ENCODE measurements at regions not wholly inside any gene's neighbourhood (a gene's known extent, or its start where the extent isn't known, plus 50 kb on each side); places are given as distances from the start of the nearest gene placed in this dataset.

GRCh38 chr15:35705884-35706585 lies 160.1 kb upstream of the DPH6 start:
- Histone ChIP-seq H3K9me3 (no peaks in the 10 kb centered on the region), H3K4me3 (ENCODE audit: low read depth, low read length) (no peak overlapping the region), H3K4me1 (peaks cover 48% of the 10 kb centered on the region), H3K27me3 (replicated peaks; ENCODE audit: control insufficient read depth, insufficient read depth, low read length) (no peaks in the 10 kb centered on the region), H3K36me3 (ENCODE audit: control insufficient read depth, insufficient read depth, low read length) (no peaks in the 10 kb centered on the region)
- no peak overlapping the region for H3K4me3 Mint-ChIP-seq (ENCODE audit: unreplicated experiment)
- ChIA-PET POLR2A (no interaction called here), CTCF (interaction anchor here (1.1 kb wide), 1 partner anchor 46 kb away, joined by 4 read pairs; no protein-coding TSS in a partner anchor)
- H3K27me3 Mint-ChIP-seq (ENCODE audit: insufficient read depth, unreplicated experiment), result no peaks in the 10 kb centered on the region
- no peaks in the 10 kb centered on the region for H3K9me3 Mint-ChIP-seq (ENCODE audit: unreplicated experiment)
- TF ChIP-seq, protein P1, sequence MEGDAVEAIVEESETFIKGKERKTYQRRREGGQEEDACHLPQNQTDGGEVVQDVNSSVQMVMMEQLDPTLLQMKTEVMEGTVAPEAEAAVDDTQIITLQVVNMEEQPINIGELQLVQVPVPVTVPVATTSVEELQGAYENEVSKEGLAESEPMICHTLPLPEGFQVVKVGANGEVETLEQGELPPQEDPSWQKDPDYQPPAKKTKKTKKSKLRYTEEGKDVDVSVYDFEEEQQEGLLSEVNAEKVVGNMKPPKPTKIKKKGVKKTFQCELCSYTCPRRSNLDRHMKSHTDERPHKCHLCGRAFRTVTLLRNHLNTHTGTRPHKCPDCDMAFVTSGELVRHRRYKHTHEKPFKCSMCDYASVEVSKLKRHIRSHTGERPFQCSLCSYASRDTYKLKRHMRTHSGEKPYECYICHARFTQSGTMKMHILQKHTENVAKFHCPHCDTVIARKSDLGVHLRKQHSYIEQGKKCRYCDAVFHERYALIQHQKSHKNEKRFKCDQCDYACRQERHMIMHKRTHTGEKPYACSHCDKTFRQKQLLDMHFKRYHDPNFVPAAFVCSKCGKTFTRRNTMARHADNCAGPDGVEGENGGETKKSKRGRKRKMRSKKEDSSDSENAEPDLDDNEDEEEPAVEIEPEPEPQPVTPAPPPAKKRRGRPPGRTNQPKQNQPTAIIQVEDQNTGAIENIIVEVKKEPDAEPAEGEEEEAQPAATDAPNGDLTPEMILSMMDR (IDR thresholded peaks at IDR 0.05; ENCODE audit: insufficient read depth in 1 of 2, low read depth in 1 of 2, low read length in 1 of 2, severe bottlenecking in 1 of 2, unreplicated experiment in 1 of 2), result no peak
- no TSS peak for BruUV-seq (replicated peaks)
- H3K27ac Mint-ChIP-seq (ENCODE audit: unreplicated experiment), result peak overlapping the region; percentile 62
- intact Hi-C loops (cut with micrococcal nuclease; ENCODE audit: unreplicated experiment), result no loop called here
- H3K36me3 Mint-ChIP-seq (ENCODE audit: insufficient read depth, unreplicated experiment), result no peaks in the 10 kb centered on the region
- no peak for DNase-seq
- peaks cover 26% of the 10 kb centered on the region for H3K4me1 Mint-ChIP-seq (ENCODE audit: low read depth, unreplicated experiment)

DNA sequence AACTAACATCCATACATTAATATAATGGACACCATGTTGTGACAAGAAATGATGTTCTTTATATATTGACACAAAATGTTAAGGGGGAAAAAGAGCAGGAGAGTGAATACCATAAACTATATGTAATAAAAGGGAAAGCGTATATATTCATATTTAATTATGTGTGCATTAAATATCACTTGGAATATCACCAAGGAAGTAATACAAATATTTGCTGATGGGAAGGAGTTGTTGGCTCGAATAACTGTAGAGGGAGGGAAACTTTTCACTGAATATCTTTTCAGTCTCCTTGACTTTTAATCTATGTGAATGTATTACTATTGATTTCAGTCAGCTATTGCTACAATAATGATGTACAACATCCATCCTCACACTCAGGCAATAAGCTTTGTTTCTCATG lies 167.0 kb upstream of the DPH6 start:
- TF ChIP-seq, protein P1 (IDR thresholded peaks at IDR 0.05; ENCODE audit: insufficient read depth in 1 of 2, low read depth in 1 of 2, low read length in 1 of 2, severe bottlenecking in 1 of 2, unreplicated experiment in 1 of 2), result no peak
- intact Hi-C loops (cut with micrococcal nuclease; ENCODE audit: unreplicated experiment), result no loop called here
- H3K9me3 Mint-ChIP-seq (ENCODE audit: unreplicated experiment), result no peaks in the 10 kb centered on the region
- Histone ChIP-seq H3K4me3 (ENCODE audit: low read depth, low read length) (no peak overlapping the region), H3K4me1 (no peaks in the 10 kb centered on the region), H3K9me3 (no peaks in the 10 kb centered on the region), H3K27me3 (replicated peaks; ENCODE audit: control insufficient read depth, insufficient read depth, low read length) (no peaks in the 10 kb centered on the region), H3K36me3 (ENCODE audit: control insufficient read depth, insufficient read depth, low read length) (no peaks in the 10 kb centered on the region)
- H3K4me3 Mint-ChIP-seq (ENCODE audit: unreplicated experiment), result no peak overlapping the region
- no peaks in the 10 kb centered on the region for H3K27me3 Mint-ChIP-seq (ENCODE audit: insufficient read depth, unreplicated experiment)
- no peak for DNase-seq
- H3K36me3 Mint-ChIP-seq (ENCODE audit: insufficient read depth, unreplicated experiment), result no peaks in the 10 kb centered on the region
- ChIA-PET CTCF (no interaction called here), POLR2A (no interaction called here)
- no peaks in the 10 kb centered on the region for H3K4me1 Mint-ChIP-seq (ENCODE audit: low read depth, unreplicated experiment)
- no TSS peak for BruUV-seq (replicated peaks)
- no peak overlapping the region for H3K27ac Mint-ChIP-seq (ENCODE audit: unreplicated experiment)

DNA sequence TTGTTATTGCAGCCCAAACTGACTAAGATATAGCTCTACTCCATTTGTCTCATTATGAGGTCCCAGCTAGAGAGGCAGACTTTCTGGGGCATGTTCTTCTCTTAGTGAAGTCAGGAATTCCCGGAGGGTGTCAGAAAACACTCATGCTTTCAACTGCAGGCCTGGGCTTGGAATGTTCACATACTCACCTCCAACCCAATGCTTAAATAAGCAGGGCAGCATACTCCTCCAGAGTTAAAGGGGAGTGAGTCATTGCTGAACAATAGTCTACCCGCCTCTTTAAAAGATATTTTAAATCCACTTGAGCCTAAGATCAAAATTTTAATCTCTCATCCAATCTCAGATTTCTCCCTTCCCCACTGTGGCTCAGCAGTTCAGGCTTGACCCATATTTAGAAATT lies 167.8 kb upstream of the DPH6 start:
- Mint-ChIP-seq H3K4me1 (ENCODE audit: low read depth, unreplicated experiment) (no peaks in the 10 kb centered on the region), H3K27me3 (ENCODE audit: insufficient read depth, unreplicated experiment) (no peaks in the 10 kb centered on the region), H3K4me3 (ENCODE audit: unreplicated experiment) (no peak overlapping the region), H3K27ac (ENCODE audit: unreplicated experiment) (no peak overlapping the region), H3K9me3 (ENCODE audit: unreplicated experiment) (peaks cover 1% of the 10 kb centered on the region), H3K36me3 (ENCODE audit: insufficient read depth, unreplicated experiment) (no peaks in the 10 kb centered on the region)
- no peaks in the 10 kb centered on the region for H3K9me3 ChIP-seq
- H3K4me1 ChIP-seq, result no peaks in the 10 kb centered on the region
- H3K36me3 ChIP-seq (ENCODE audit: control insufficient read depth, insufficient read depth, low read length), result no peaks in the 10 kb centered on the region
- POLR2A ChIA-PET, result no interaction called here
- TF ChIP-seq, protein P1 (IDR thresholded peaks at IDR 0.05; ENCODE audit: insufficient read depth in 1 of 2, low read depth in 1 of 2, low read length in 1 of 2, severe bottlenecking in 1 of 2, unreplicated experiment in 1 of 2), result no peak
- no peak overlapping the region for H3K4me3 ChIP-seq (ENCODE audit: low read depth, low read length)
- H3K27me3 ChIP-seq (replicated peaks; ENCODE audit: control insufficient read depth, insufficient read depth, low read length), result no peaks in the 10 kb centered on the region
- CTCF ChIA-PET, result interaction anchor here (0.7 kb wide), 1 partner anchor 38 kb away, joined by 3 read pairs; no protein-coding TSS in a partner anchor
- intact Hi-C loops (cut with micrococcal nuclease; ENCODE audit: unreplicated experiment), result no loop called here
- DNase-seq, result no peak
- no TSS peak for BruUV-seq (replicated peaks)

Measured in Caco-2 (cell line).